ENCODE measurements at regions not wholly inside any gene's neighbourhood (a gene's known extent, or its start where the extent isn't known, plus 50 kb on each side); places are given as distances from the start of the nearest gene placed in this dataset.
A peak's percentile ranks its signal among the peaks of the same experiment; 100 is the strongest.

DNA sequence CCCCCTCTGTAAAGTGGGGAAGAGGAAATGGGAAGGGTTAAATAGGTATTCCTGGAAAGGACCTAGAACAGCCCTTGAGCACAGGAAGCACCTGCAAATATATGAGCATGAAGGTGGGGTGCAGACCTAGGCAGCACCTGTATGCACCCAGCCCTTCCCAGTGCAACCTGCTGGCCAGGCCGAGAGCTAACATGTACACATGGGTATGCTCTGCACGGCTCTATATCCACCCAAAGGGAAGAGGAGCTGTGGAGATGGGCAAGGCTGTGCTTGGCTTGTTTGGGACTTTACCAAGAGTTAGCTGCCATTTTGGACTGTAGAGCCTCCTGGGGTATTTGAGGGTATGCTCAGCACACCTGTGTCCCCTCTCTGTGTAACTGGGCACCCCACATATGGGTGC lies 171.2 kb downstream of the KLF13 start:
- Mint-ChIP-seq H3K4me1 (ENCODE audit: unreplicated experiment) (peaks cover 5% of the 10 kb centered on the region), H3K36me3 (ENCODE audit: unreplicated experiment) (no peaks in the 10 kb centered on the region), H3K4me3 (ENCODE audit: unreplicated experiment) (no peak overlapping the region), H3K27me3 (ENCODE audit: unreplicated experiment) (peaks cover 7% of the 10 kb centered on the region), H3K9me3 (ENCODE audit: unreplicated experiment) (peaks cover 12% of the 10 kb centered on the region), H3K27ac (ENCODE audit: unreplicated experiment) (no peak overlapping the region)
- peak; percentile 34 for DNase-seq (ENCODE audit: extremely low spot score, unreplicated experiment)
- TF ChIP-seq, protein P1, sequence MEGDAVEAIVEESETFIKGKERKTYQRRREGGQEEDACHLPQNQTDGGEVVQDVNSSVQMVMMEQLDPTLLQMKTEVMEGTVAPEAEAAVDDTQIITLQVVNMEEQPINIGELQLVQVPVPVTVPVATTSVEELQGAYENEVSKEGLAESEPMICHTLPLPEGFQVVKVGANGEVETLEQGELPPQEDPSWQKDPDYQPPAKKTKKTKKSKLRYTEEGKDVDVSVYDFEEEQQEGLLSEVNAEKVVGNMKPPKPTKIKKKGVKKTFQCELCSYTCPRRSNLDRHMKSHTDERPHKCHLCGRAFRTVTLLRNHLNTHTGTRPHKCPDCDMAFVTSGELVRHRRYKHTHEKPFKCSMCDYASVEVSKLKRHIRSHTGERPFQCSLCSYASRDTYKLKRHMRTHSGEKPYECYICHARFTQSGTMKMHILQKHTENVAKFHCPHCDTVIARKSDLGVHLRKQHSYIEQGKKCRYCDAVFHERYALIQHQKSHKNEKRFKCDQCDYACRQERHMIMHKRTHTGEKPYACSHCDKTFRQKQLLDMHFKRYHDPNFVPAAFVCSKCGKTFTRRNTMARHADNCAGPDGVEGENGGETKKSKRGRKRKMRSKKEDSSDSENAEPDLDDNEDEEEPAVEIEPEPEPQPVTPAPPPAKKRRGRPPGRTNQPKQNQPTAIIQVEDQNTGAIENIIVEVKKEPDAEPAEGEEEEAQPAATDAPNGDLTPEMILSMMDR (IDR thresholded peaks at IDR 0.05): no peak

- Mint-ChIP-seq H3K4me3 (ENCODE audit: unreplicated experiment) (no peak overlapping the region), H3K27ac (ENCODE audit: unreplicated experiment) (no peak overlapping the region), H3K9me3 (ENCODE audit: unreplicated experiment) (peaks cover 9% of the 10 kb centered on the region), H3K36me3 (ENCODE audit: unreplicated experiment) (no peaks in the 10 kb centered on the region), H3K4me1 (ENCODE audit: unreplicated experiment) (peaks cover 5% of the 10 kb centered on the region), H3K27me3 (ENCODE audit: unreplicated experiment) (peaks cover 12% of the 10 kb centered on the region)
- DNase-seq (ENCODE audit: extremely low spot score, unreplicated experiment): no peak
- TF ChIP-seq, protein P1 (IDR thresholded peaks at IDR 0.05): no peak
These were observed 171.7 kb downstream of the KLF13 start for GRCh38 chr15:31498329-31498728.

DNA sequence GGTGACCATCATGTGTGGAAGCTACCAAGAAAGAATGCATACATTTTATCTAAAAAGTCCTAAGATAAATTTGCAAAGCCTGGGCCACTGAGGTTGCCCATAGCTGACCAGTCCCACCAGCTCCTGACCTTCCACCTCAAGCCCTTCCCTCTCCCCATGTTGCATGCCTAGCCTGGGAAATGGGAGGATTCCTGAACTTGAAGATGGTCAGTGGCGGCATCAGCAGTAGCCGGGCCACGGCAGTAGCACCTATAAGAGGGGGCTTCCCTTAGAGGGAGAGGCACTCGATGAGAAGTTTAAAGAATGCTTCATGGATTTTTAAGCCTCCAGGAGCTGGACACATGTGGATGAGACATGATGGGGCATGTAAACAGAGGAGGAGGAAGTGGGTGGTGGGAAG lies 172.1 kb downstream of the KLF13 start:
- peak; percentile 67 for DNase-seq (ENCODE audit: extremely low spot score, unreplicated experiment)
- no peaks in the 10 kb centered on the region for H3K36me3 Mint-ChIP-seq (ENCODE audit: unreplicated experiment)
- H3K4me3 Mint-ChIP-seq (ENCODE audit: unreplicated experiment): no peak overlapping the region
- peaks cover 5% of the 10 kb centered on the region for H3K9me3 Mint-ChIP-seq (ENCODE audit: unreplicated experiment)
- peaks cover 5% of the 10 kb centered on the region for H3K4me1 Mint-ChIP-seq (ENCODE audit: unreplicated experiment)
- H3K27me3 Mint-ChIP-seq (ENCODE audit: unreplicated experiment): peaks cover 8% of the 10 kb centered on the region
- no peak overlapping the region for H3K27ac Mint-ChIP-seq (ENCODE audit: unreplicated experiment)
- TF ChIP-seq, protein P1 (IDR thresholded peaks at IDR 0.05): no peak

- TF ChIP-seq, protein P1 (IDR thresholded peaks at IDR 0.05): no peak
- peaks cover 8% of the 10 kb centered on the region for H3K27me3 Mint-ChIP-seq (ENCODE audit: unreplicated experiment)
- no peak overlapping the region for H3K27ac Mint-ChIP-seq (ENCODE audit: unreplicated experiment)
- no peak overlapping the region for H3K4me3 Mint-ChIP-seq (ENCODE audit: unreplicated experiment)
- H3K9me3 Mint-ChIP-seq (ENCODE audit: unreplicated experiment): no peaks in the 10 kb centered on the region
- H3K4me1 Mint-ChIP-seq (ENCODE audit: unreplicated experiment): peaks cover 5% of the 10 kb centered on the region
- H3K36me3 Mint-ChIP-seq (ENCODE audit: unreplicated experiment): no peaks in the 10 kb centered on the region
- peak; percentile 75 for DNase-seq (ENCODE audit: extremely low spot score, unreplicated experiment)
These were observed 172.8 kb downstream of the KLF13 start for GRCh38 chr15:31499236-31499952.

DNA sequence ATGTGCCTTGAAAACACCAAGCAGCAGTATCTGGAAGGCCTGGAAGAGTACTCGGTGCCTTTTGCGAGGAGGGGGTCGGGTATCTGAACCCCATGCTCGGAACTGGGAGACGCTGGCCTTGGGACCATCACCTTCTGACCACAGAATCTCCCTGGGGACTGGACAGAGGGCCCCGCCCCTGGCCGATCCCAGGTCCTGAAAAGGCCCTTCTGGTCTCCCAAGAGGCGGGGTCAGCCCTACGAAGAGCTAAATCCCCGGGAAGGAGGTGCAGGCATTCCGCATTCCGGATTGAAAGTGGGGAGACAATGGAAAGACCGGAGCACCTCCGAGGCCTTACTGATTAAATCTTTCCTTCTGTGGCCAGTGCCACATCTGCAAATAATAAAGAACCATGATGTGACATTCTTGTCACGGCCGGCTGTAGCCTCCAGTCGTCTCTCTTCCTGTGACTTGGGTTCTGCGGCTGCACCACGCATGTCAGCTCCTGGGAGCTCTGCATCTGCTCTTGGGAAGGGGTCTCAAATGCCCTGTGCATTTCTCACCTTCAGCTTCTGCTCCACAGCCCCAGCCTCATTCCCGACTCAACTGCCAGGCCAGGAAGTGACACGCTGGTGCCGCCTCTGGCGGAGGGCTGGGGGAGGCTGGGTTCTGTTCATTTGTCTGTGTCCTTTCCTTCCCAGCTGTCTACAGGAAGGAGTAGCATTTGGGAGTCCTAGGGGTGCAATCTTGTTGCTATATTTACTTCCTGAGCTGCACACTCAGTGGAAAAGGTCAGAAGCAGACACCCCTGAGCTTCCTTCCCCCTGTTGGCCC lies 173.5 kb downstream of the KLF13 start:
- Mint-ChIP-seq H3K9me3 (ENCODE audit: unreplicated experiment) (no peaks in the 10 kb centered on the region), H3K36me3 (ENCODE audit: unreplicated experiment) (no peaks in the 10 kb centered on the region), H3K4me3 (ENCODE audit: unreplicated experiment) (no peak overlapping the region), H3K27ac (ENCODE audit: unreplicated experiment) (no peak overlapping the region), H3K27me3 (ENCODE audit: unreplicated experiment) (peaks cover 13% of the 10 kb centered on the region), H3K4me1 (ENCODE audit: unreplicated experiment) (peaks cover 5% of the 10 kb centered on the region)
- peak; percentile 77 for DNase-seq (ENCODE audit: extremely low spot score, unreplicated experiment)
- TF ChIP-seq, protein P1 (IDR thresholded peaks at IDR 0.05): no peak
